ENCODE measurements at regions not wholly inside any gene's neighbourhood (a gene's known extent, or its start where the extent isn't known, plus 50 kb on each side); places are given as distances from the start of the nearest gene placed in this dataset.

- Histone ChIP-seq H3K4ac (ENCODE audit: low read depth in 1 of 2, low read length in 2 of 2) (no peak overlapping the region), H2BK120ac (ENCODE audit: low read depth, low read length) (no peak overlapping the region), H3K27me3 (ENCODE audit: control insufficient read depth in 1 of 2, insufficient read depth in 1 of 2, low read length in 2 of 2) (no peaks in the 10 kb centered on the region), H3K9ac (ENCODE audit: low read length) (no peak overlapping the region), H3K27ac (ENCODE audit: low read length, poor library complexity, severe bottlenecking) (no peak overlapping the region), H3K79me1 (replicated peaks; ENCODE audit: low read length, poor library complexity, severe bottlenecking) (no peaks in the 10 kb centered on the region), H4K8ac (ENCODE audit: low read length) (no peak overlapping the region), H3K4me2 (ENCODE audit: low read length, poor library complexity, severe bottlenecking) (no peak overlapping the region), H4K91ac (ENCODE audit: low read length) (no peak overlapping the region), H2AFZ (ENCODE audit: low read depth, low read length) (no peak overlapping the region), H2AK5ac (ENCODE audit: low read length, severe bottlenecking) (no peak overlapping the region), H3K4me1 (ENCODE audit: control insufficient read depth, insufficient read depth, low read depth, low read length) (no peaks in the 10 kb centered on the region), H2BK15ac (ENCODE audit: low read depth, poor library complexity, severe bottlenecking) (no peak overlapping the region), H3K23ac (ENCODE audit: low read length in 2 of 2) (no peak overlapping the region), H3K14ac (ENCODE audit: low read length in 2 of 2) (no peak overlapping the region), H3K18ac (ENCODE audit: low read depth in 1 of 2, low read length in 2 of 2) (no peak overlapping the region), H3K36me3 (ENCODE audit: control insufficient read depth in 1 of 2, insufficient read depth in 2 of 2, low read depth in 1 of 2, low read length in 2 of 2) (no peaks in the 10 kb centered on the region), H3K4me3 (ENCODE audit: insufficient read depth in 1 of 2, low read depth in 1 of 2, low read length in 2 of 2) (no peak overlapping the region), H3K9me3 (ENCODE audit: control insufficient read depth, low read length) (no peaks in the 10 kb centered on the region), H2BK12ac (ENCODE audit: low read length in 2 of 2) (no peak overlapping the region), H2BK5ac (ENCODE audit: low read depth, low read length, poor library complexity, severe bottlenecking) (no peak overlapping the region)
- 97% methylated on average over 1 of the region's 1 CpG for WGBS
- no peak for DNase-seq
Measured at GRCh38 chr12:89105243-89105642, 247.1 kb downstream of the DUSP6 start.

- Histone ChIP-seq H3K23ac (ENCODE audit: low read length in 2 of 2) (no peak overlapping the region), H3K4ac (ENCODE audit: low read depth in 1 of 2, low read length in 2 of 2) (no peak overlapping the region), H3K4me3 (ENCODE audit: insufficient read depth in 1 of 2, low read depth in 1 of 2, low read length in 2 of 2) (no peak overlapping the region), H2BK12ac (ENCODE audit: low read length in 2 of 2) (no peak overlapping the region), H3K36me3 (ENCODE audit: control insufficient read depth in 1 of 2, insufficient read depth in 2 of 2, low read depth in 1 of 2, low read length in 2 of 2) (no peaks in the 10 kb centered on the region), H3K4me2 (ENCODE audit: low read length, poor library complexity, severe bottlenecking) (no peak overlapping the region), H3K4me1 (ENCODE audit: control insufficient read depth, insufficient read depth, low read depth, low read length) (peaks cover 4% of the 10 kb centered on the region), H3K9me3 (ENCODE audit: control insufficient read depth, low read length) (no peaks in the 10 kb centered on the region), H2AFZ (ENCODE audit: low read depth, low read length) (no peak overlapping the region), H3K27me3 (ENCODE audit: control insufficient read depth in 1 of 2, insufficient read depth in 1 of 2, low read length in 2 of 2) (no peaks in the 10 kb centered on the region), H3K9ac (ENCODE audit: low read length) (no peak overlapping the region), H4K91ac (ENCODE audit: low read length) (no peak overlapping the region), H3K18ac (ENCODE audit: low read depth in 1 of 2, low read length in 2 of 2) (no peak overlapping the region), H3K14ac (ENCODE audit: low read length in 2 of 2) (no peak overlapping the region), H3K79me1 (replicated peaks; ENCODE audit: low read length, poor library complexity, severe bottlenecking) (no peaks in the 10 kb centered on the region), H2BK120ac (ENCODE audit: low read depth, low read length) (no peak overlapping the region), H2BK5ac (ENCODE audit: low read depth, low read length, poor library complexity, severe bottlenecking) (no peak overlapping the region), H2AK5ac (ENCODE audit: low read length, severe bottlenecking) (no peak overlapping the region), H4K8ac (ENCODE audit: low read length) (no peak overlapping the region), H3K27ac (ENCODE audit: low read length, poor library complexity, severe bottlenecking) (no peak overlapping the region), H2BK15ac (ENCODE audit: low read depth, poor library complexity, severe bottlenecking) (no peak overlapping the region)
- WGBS: 77% methylated on average over 5 of the region's 5 CpGs
- DNase-seq: no peak
Measured at GRCh38 chr12:89103831-89104230, 248.5 kb downstream of the DUSP6 start.

GRCh38 chr12:89101440-89101839 is 250.9 kb downstream of the DUSP6 start:
- 66% methylated on average over 4 of the region's 4 CpGs for whole genome bisulfite sequencing
- no peak overlapping the region for H3K27ac ChIP-seq (ENCODE audit: low read length, poor library complexity, severe bottlenecking)
- no peak overlapping the region for H3K4me2 ChIP-seq (ENCODE audit: low read length, poor library complexity, severe bottlenecking)
- H2BK15ac ChIP-seq (ENCODE audit: low read depth, poor library complexity, severe bottlenecking): no peak overlapping the region
- H3K79me1 ChIP-seq (replicated peaks; ENCODE audit: low read length, poor library complexity, severe bottlenecking): no peaks in the 10 kb centered on the region
- no peak overlapping the region for H2AK5ac ChIP-seq (ENCODE audit: low read length, severe bottlenecking)
- no peak overlapping the region for H3K18ac ChIP-seq (ENCODE audit: low read depth in 1 of 2, low read length in 2 of 2)
- no peak overlapping the region for H4K8ac ChIP-seq (ENCODE audit: low read length)
- no peak overlapping the region for H3K4ac ChIP-seq (ENCODE audit: low read depth in 1 of 2, low read length in 2 of 2)
- H3K14ac ChIP-seq (ENCODE audit: low read length in 2 of 2): no peak overlapping the region
- H3K9ac ChIP-seq (ENCODE audit: low read length): no peak overlapping the region
- H4K91ac ChIP-seq (ENCODE audit: low read length): no peak overlapping the region
- H3K36me3 ChIP-seq (ENCODE audit: control insufficient read depth in 1 of 2, insufficient read depth in 2 of 2, low read depth in 1 of 2, low read length in 2 of 2): no peaks in the 10 kb centered on the region
- no peak overlapping the region for H2AFZ ChIP-seq (ENCODE audit: low read depth, low read length)
- peaks cover 8% of the 10 kb centered on the region for H3K4me1 ChIP-seq (ENCODE audit: control insufficient read depth, insufficient read depth, low read depth, low read length)
- H3K4me3 ChIP-seq (ENCODE audit: insufficient read depth in 1 of 2, low read depth in 1 of 2, low read length in 2 of 2): no peak overlapping the region
- H3K27me3 ChIP-seq (ENCODE audit: control insufficient read depth in 1 of 2, insufficient read depth in 1 of 2, low read length in 2 of 2): no peaks in the 10 kb centered on the region
- no peak overlapping the region for H2BK12ac ChIP-seq (ENCODE audit: low read length in 2 of 2)
- H3K23ac ChIP-seq (ENCODE audit: low read length in 2 of 2): no peak overlapping the region
- no peak overlapping the region for H2BK120ac ChIP-seq (ENCODE audit: low read depth, low read length)
- no peak overlapping the region for H2BK5ac ChIP-seq (ENCODE audit: low read depth, low read length, poor library complexity, severe bottlenecking)
- H3K9me3 ChIP-seq (ENCODE audit: control insufficient read depth, low read length): no peaks in the 10 kb centered on the region
- DNase-seq: no peak

- no peak overlapping the region for H2BK15ac ChIP-seq (ENCODE audit: low read depth, poor library complexity, severe bottlenecking)
- no peak overlapping the region for H3K27ac ChIP-seq (ENCODE audit: low read length, poor library complexity, severe bottlenecking)
- no peak overlapping the region for H2BK120ac ChIP-seq (ENCODE audit: low read depth, low read length)
- H3K14ac ChIP-seq (ENCODE audit: low read length in 2 of 2): no peak overlapping the region
- no peak overlapping the region for H2AK5ac ChIP-seq (ENCODE audit: low read length, severe bottlenecking)
- H2BK5ac ChIP-seq (ENCODE audit: low read depth, low read length, poor library complexity, severe bottlenecking): no peak overlapping the region
- peaks cover 8% of the 10 kb centered on the region for H3K4me1 ChIP-seq (ENCODE audit: control insufficient read depth, insufficient read depth, low read depth, low read length)
- peak overlapping the region in 1 of 2 experiments; percentile 84 for H2BK12ac ChIP-seq (ENCODE audit: low read length in 2 of 2)
- no peak overlapping the region for H3K18ac ChIP-seq (ENCODE audit: low read depth in 1 of 2, low read length in 2 of 2)
- H3K23ac ChIP-seq (ENCODE audit: low read length in 2 of 2): no peak overlapping the region
- 63% methylated on average over 13 of the region's 13 CpGs for WGBS
- H3K79me1 ChIP-seq (replicated peaks; ENCODE audit: low read length, poor library complexity, severe bottlenecking): no peaks in the 10 kb centered on the region
- no peaks in the 10 kb centered on the region for H3K9me3 ChIP-seq (ENCODE audit: control insufficient read depth, low read length)
- peak; percentile 40 for DNase-seq
- no peak overlapping the region for H4K91ac ChIP-seq (ENCODE audit: low read length)
- H3K27me3 ChIP-seq (ENCODE audit: control insufficient read depth in 1 of 2, insufficient read depth in 1 of 2, low read length in 2 of 2): no peaks in the 10 kb centered on the region
- H4K8ac ChIP-seq (ENCODE audit: low read length): no peak overlapping the region
- H3K4me3 ChIP-seq (ENCODE audit: insufficient read depth in 1 of 2, low read depth in 1 of 2, low read length in 2 of 2): no peak overlapping the region
- no peak overlapping the region for H3K4ac ChIP-seq (ENCODE audit: low read depth in 1 of 2, low read length in 2 of 2)
- no peak overlapping the region for H3K9ac ChIP-seq (ENCODE audit: low read length)
- no peaks in the 10 kb centered on the region for H3K36me3 ChIP-seq (ENCODE audit: control insufficient read depth in 1 of 2, insufficient read depth in 2 of 2, low read depth in 1 of 2, low read length in 2 of 2)
- peak overlapping the region; percentile 63 for H3K4me2 ChIP-seq (ENCODE audit: low read length, poor library complexity, severe bottlenecking)
- no peak overlapping the region for H2AFZ ChIP-seq (ENCODE audit: low read depth, low read length)
Measured at GRCh38 chr12:89098441-89099112, 253.7 kb downstream of the DUSP6 start.
